Colonic mucosa (tissue), 4 donors: ENCODE measurements at regions not wholly inside any gene's neighbourhood (a gene's known extent, or its start where the extent isn't known, plus 50 kb on each side); places are given as distances from the start of the nearest gene placed in this dataset.

Source experiments
- DNase-seq: peaks from one replicate; pipeline ENCODE4 v3.0.0-alpha.2; 2020
- H3K27ac ChIP-seq: fragments of 200-600 bp; one replicate; pipeline ENCODE4 v1.8.0; 2021
- H3K27me3 ChIP-seq: fragments of 200-600 bp; one replicate; pipeline ENCODE4 v1.8.0; 2021
- H3K36me3 ChIP-seq: fragments of 200-600 bp; one replicate; pipeline ENCODE4 v1.8.0; 2021
- H3K4me1 ChIP-seq: fragments of 200-600 bp; one replicate; pipeline ENCODE4 v1.8.0; 2021; ENCODE audit warnings: mild to moderate bottlenecking
- H3K4me3 ChIP-seq: fragments of 200-600 bp; one replicate; pipeline ENCODE4 v1.8.0; 2021
- H3K9ac ChIP-seq, 2 donors: one replicate each; pipeline ENCODE4 v1.7.0; 2013; ENCODE audit warnings: control low read depth in 2 of 2, low read depth in 2 of 2, low read length in 2 of 2
- H3K9me3 ChIP-seq: fragments of 200-600 bp; one replicate; pipeline ENCODE4 v1.8.0; 2021
- intact Hi-C: fragments of 100-400 bp; cut with DNase I; formaldehyde crosslinking; loops from one replicate; pipeline ENCODE4 v1.14.1; 2022
- TF ChIP-seq, protein P1 (sequence below): fragments of 200-600 bp; IDR thresholded peaks from one replicate; pipeline ENCODE4 v1.8.0; 2022; ENCODE audit warnings: antibody characterized with exemption, mild to moderate bottlenecking
- donor health status: healthy.
- donor health status: DM: no; HTN: no; CAD: no.
- donor health status: DM: no; HTN: no; CAD: no.

- no peaks in the 10 kb centered on the region for H3K4me1 ChIP-seq
- H3K9me3 ChIP-seq, result no peaks in the 10 kb centered on the region
- no peaks in the 10 kb centered on the region for H3K27me3 ChIP-seq
- no peak overlapping the region for H3K9ac ChIP-seq
- intact Hi-C loops, result no loop called here
- H3K36me3 ChIP-seq, result no peaks in the 10 kb centered on the region
- TF ChIP-seq, protein P1, sequence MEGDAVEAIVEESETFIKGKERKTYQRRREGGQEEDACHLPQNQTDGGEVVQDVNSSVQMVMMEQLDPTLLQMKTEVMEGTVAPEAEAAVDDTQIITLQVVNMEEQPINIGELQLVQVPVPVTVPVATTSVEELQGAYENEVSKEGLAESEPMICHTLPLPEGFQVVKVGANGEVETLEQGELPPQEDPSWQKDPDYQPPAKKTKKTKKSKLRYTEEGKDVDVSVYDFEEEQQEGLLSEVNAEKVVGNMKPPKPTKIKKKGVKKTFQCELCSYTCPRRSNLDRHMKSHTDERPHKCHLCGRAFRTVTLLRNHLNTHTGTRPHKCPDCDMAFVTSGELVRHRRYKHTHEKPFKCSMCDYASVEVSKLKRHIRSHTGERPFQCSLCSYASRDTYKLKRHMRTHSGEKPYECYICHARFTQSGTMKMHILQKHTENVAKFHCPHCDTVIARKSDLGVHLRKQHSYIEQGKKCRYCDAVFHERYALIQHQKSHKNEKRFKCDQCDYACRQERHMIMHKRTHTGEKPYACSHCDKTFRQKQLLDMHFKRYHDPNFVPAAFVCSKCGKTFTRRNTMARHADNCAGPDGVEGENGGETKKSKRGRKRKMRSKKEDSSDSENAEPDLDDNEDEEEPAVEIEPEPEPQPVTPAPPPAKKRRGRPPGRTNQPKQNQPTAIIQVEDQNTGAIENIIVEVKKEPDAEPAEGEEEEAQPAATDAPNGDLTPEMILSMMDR, result no peak
- no peak overlapping the region for H3K4me3 ChIP-seq
- no peak for DNase-seq
- H3K27ac ChIP-seq, result no peak overlapping the region
Measured at GRCh38 chr5:8059337-8059736, 190.4 kb downstream of the MTRR start.

DNA sequence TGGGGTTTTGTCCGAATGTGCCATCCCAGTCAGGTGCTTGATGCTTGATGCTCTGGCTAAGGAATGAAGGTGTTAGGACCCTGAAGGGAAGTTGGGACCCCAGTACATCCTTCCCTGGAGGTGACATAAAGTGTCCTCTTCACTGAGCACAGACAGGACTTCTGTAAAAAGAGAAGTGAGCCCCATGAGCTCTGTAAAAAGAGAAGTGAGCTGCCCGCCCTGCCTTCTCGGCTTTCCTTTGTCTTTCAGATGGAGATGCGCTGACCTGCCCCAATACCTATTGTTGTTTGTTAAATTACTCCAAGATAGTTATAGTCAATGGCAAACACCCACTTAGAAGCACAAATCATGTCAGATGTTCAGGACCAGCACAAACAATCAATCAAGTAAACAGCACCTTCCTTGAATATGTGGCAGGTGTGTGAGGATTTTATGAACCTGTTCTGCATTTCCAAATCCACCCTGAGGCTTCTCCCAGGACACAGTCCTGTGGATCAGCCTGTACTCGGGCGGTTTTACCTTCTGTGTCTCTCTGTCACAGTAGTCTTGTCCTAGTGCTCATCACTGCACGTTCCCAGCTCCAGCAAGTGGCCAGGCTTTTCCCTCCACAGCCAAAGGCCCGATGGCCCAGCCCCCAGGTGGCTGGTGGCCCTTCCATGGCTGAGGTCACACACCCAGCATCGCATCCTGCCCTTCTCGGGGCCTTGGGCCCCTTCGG, 191.4 kb downstream of the MTRR start:
- Histone ChIP-seq H3K27ac (no peak overlapping the region), H3K4me3 (no peak overlapping the region), H3K36me3 (no peaks in the 10 kb centered on the region), H3K9me3 (no peaks in the 10 kb centered on the region), H3K27me3 (no peaks in the 10 kb centered on the region), H3K4me1 (no peaks in the 10 kb centered on the region), H3K9ac (no peak overlapping the region)
- TF ChIP-seq, protein P1, result no peak
- intact Hi-C loops, result no loop called here
- DNase-seq, result no peak

DNA sequence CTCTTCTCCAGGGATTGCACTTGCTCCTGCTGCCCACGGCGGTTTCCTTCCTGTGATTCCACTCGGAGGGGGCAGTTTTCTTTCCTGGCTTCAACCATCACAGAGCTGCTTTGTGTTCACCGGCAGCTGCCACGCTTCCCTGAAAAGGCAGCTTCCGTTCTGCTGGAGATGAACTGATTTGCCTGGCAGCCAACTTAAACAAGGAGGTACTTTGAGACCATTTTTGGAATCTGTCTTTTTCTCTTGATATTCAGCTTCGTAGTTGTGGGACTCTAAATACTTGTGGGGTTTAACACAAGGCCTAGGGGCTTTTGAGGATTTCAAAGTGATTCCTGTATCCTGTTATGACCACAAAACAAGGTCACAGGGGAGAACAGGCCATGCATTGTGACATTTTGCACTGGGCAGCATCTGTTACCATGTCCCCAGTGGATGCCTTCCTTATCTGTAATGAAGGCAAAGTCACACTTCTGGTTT, 192.0 kb downstream of the MTRR start:
- Histone ChIP-seq H3K4me1 (no peaks in the 10 kb centered on the region), H3K4me3 (no peak overlapping the region), H3K9me3 (no peaks in the 10 kb centered on the region), H3K36me3 (no peaks in the 10 kb centered on the region), H3K9ac (no peak overlapping the region), H3K27me3 (no peaks in the 10 kb centered on the region), H3K27ac (no peak overlapping the region)
- no peak for DNase-seq
- intact Hi-C loops, result no loop called here
- TF ChIP-seq, protein P1, result no peak

- no peak overlapping the region for H3K9ac ChIP-seq
- no peak for DNase-seq
- H3K27ac ChIP-seq, result no peak overlapping the region
- intact Hi-C loops, result no loop called here
- H3K4me1 ChIP-seq, result no peaks in the 10 kb centered on the region
- H3K9me3 ChIP-seq, result no peaks in the 10 kb centered on the region
- no peak overlapping the region for H3K4me3 ChIP-seq
- TF ChIP-seq, protein P1, result no peak
- H3K36me3 ChIP-seq, result no peaks in the 10 kb centered on the region
- no peaks in the 10 kb centered on the region for H3K27me3 ChIP-seq
Measured at GRCh38 chr5:8062521-8062920, 193.6 kb downstream of the MTRR start.

- H3K27me3 ChIP-seq, result no peaks in the 10 kb centered on the region
- DNase-seq, result no peak
Measured at GRCh38 chr5:8068078-8068477, 199.1 kb downstream of the MTRR start.

More at GRCh38 chr5:8068078-8068477, 199.1 kb downstream of the MTRR start:
- no peaks in the 10 kb centered on the region for H3K4me1 ChIP-seq
- no peak overlapping the region for H3K9ac ChIP-seq
- TF ChIP-seq, protein P1, result no peak
- no peak overlapping the region for H3K27ac ChIP-seq
- no peaks in the 10 kb centered on the region for H3K9me3 ChIP-seq
- no peaks in the 10 kb centered on the region for H3K36me3 ChIP-seq
- intact Hi-C loops, result no loop called here
- no peak overlapping the region for H3K4me3 ChIP-seq
